ENCODE measurements at regions not wholly inside any gene's neighbourhood (a gene's known extent, or its start where the extent isn't known, plus 50 kb on each side); places are given as distances from the start of the nearest gene placed in this dataset.

GRCh38 chr18:7305416-7305815, 74.5 kb downstream of the LRRC30 start:
- no peaks in the 10 kb centered on the region for H3K23me2 ChIP-seq (ENCODE audit: insufficient read length, low read depth, low read length, poor library complexity, severe bottlenecking)
- no peak overlapping the region for H3K4me2 ChIP-seq (ENCODE audit: insufficient read depth, insufficient read length, low read length)
- no peaks in the 10 kb centered on the region for H3K9me3 ChIP-seq (ENCODE audit: control insufficient read depth, low read depth, low read length)
- no peak overlapping the region for H3T11ph ChIP-seq (ENCODE audit: low read length)
- WGBS (ENCODE audit: extremely low coverage, insufficient read length, low lambda C conversion rate), result no CpG with 5 or more reads among the region's 9 CpGs
- Mint-ChIP-seq H3K9me3 (peaks cover 5 to 9% of the 10 kb centered on the region in 2 experiments; a peak in 4 of 5 replicates), H3K4me1 (no peaks in the 10 kb centered on the region), H3K27ac (no peak overlapping the region; a peak in 1 of 7 replicates), H3K27me3 (ENCODE audit: low read depth) (no peaks in the 10 kb centered on the region; the same call in 1 of the 2 replicates), H3K36me3 (ENCODE audit: insufficient read depth in 1 of 3, low read depth in 3 of 3) (peaks cover 0 to 3% (median 3%) of the 10 kb centered on the region in 3 experiments; a peak in 5 of 7 replicates), H3K4me3 (no peak overlapping the region)
- H3K56ac ChIP-seq (ENCODE audit: insufficient read length, low read depth, low read length), result no peak overlapping the region
- H3K79me2 ChIP-seq (ENCODE audit: insufficient read depth, low read length), result no peaks in the 10 kb centered on the region
- no peaks in the 10 kb centered on the region for H3K27me3 ChIP-seq (ENCODE audit: insufficient read depth, low read length)
- no peak overlapping the region for H2BK12ac ChIP-seq (ENCODE audit: insufficient read length, low read depth, low read length)
- H3K23ac ChIP-seq (ENCODE audit: insufficient read length, low read depth, low read length), result no peak overlapping the region
- no peak overlapping the region for H2AFZ ChIP-seq (ENCODE audit: low read length)
- no peak overlapping the region for H3K14ac ChIP-seq (ENCODE audit: insufficient read depth, low read length)
- H4K8ac ChIP-seq (replicated peaks; ENCODE audit: insufficient read length, low read depth, low read length), result no peak overlapping the region
- H4K20me1 ChIP-seq (ENCODE audit: control insufficient read depth, insufficient read depth, insufficient read length), result no peaks in the 10 kb centered on the region
- no peak overlapping the region for H3K9ac ChIP-seq (ENCODE audit: extremely low read depth, insufficient read length, low read length)
- no peak overlapping the region for H4K5ac ChIP-seq (ENCODE audit: insufficient read length, low read depth, low read length)
- H3K18ac ChIP-seq (ENCODE audit: insufficient read length, low read depth, low read length), result peak overlapping the region; percentile 8
- no peak overlapping the region for H2AK5ac ChIP-seq (ENCODE audit: insufficient read length, low read length)
- H2BK15ac ChIP-seq (ENCODE audit: low read depth, low read length), result no peak overlapping the region
- H3K79me1 ChIP-seq (ENCODE audit: insufficient read depth, low read depth, low read length, poor library complexity, severe bottlenecking), result no peaks in the 10 kb centered on the region
- no peak overlapping the region for H2BK120ac ChIP-seq (ENCODE audit: low read depth, low read length, poor library complexity, severe bottlenecking)
- H2BK20ac ChIP-seq (ENCODE audit: low read depth, low read length, poor library complexity, severe bottlenecking), result no peak overlapping the region
- H3K4me1 ChIP-seq (ENCODE audit: insufficient read depth, low read length), result no peaks in the 10 kb centered on the region
- no peak for DNase-seq
- H3K27ac ChIP-seq (ENCODE audit: insufficient read length, low read depth, low read length), result no peak overlapping the region
- TF ChIP-seq CTCF (conservative IDR thresholded peaks at IDR 0.05), result no peak
- H2BK5ac ChIP-seq (ENCODE audit: insufficient read length, low read length), result no peak overlapping the region
- H3K4ac ChIP-seq (ENCODE audit: low read depth, low read length), result no peak overlapping the region
- H4K91ac ChIP-seq (ENCODE audit: insufficient read length, low read depth, low read length), result no peak overlapping the region

Measured in H9 (cell line).